ENCODE measurements at regions not wholly inside any gene's neighbourhood (a gene's known extent, or its start where the extent isn't known, plus 50 kb on each side); places are given as distances from the start of the nearest gene placed in this dataset.

DNA sequence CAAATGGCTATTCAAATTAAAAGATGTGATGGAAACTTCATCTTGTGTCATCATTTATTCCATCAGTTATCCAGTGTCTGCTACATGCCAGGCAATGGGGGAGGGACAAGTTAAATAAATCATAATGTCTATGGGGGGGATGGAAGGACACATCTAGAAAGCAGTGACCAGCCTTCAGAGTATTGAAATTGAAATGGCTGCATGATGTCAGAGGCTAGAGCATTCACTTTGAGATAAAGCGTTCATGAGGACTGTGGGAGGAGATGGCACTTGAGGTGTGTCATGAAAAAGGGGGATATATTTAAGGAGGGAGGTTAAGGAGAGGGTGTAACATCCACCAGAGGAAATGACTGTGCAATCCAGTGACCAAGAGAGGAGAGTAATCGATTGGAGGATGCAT, 50.6 kb downstream of the SLIT2 start:
- DNase-seq: no peak

DNA sequence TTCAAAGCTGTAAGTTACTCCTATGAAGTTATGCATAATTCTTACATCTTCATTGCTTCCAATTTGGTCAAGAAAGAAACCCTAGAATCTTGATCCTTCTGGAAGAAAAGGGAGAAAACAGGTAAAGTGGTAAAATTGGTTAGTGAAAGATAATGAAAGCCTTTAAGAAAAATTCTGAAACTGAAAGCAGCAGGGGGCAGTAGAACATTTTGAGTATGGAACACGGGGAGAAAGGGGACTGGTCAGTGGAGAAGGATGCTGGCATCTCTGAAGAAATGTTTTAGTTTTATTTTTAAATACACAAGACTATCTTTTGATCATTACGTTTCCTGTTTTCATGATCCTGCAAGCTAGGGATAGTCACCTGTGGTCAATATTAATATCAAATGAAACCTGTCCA, 54.3 kb downstream of the SLIT2 start:
- no peak for DNase-seq

DNA sequence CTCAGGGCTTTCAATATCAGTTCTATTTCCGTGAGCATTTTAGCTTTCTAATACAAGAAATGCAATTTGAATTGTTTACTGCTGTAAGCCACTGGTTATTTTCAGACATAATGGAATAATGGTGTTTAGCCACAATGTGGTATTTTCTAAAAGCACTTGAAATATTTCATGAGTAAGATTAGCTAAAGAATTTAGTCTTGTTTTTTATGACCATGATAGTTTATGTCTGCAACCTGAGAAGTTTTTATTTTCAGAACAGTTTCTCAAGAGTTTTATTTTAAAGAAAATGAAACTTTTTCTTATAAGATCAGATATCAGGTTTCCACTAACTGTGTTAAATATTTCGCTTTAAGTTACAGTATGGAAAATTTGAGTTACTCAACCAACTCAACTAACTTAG, 60.2 kb downstream of the SLIT2 start:
- DNase-seq: no peak

DNA sequence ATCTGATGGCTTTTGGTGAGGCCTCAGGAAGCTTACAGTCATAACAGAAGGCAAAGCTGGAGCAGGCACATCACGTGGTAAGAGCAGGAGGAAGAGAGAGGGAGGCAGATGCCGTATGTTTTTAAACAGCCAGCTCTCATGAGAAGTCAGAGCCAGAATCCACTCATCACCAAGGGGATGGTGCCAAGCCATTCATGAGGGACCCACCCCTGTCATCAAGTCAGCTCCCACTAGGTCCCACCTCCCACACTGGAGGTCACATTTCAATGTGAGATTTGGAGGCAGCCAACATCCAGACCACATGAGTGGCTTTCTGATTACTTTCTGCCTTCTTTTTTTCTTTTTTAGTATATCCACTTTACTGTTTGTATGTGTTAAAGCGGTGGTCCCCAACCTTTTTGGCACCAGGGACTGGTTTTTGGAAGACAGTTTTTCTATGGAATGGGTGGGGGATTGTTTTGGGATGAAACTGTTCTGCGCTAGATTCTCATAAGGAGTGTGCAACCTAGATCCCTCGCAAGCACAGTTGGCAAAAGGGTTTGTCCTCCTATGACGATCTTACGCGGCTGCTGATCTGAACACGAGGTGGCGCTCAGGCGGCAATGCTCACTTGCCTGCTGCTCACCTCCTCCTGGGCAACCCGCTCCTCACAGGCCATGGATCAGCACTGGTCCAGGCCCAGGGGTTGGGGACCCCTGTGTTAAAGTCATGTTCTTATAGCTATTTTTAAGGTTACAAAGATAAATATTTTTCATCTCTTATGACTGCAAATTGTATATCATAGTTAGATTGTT, 61.7 kb downstream of the SLIT2 start:
- DNase-seq: no peak

DNA sequence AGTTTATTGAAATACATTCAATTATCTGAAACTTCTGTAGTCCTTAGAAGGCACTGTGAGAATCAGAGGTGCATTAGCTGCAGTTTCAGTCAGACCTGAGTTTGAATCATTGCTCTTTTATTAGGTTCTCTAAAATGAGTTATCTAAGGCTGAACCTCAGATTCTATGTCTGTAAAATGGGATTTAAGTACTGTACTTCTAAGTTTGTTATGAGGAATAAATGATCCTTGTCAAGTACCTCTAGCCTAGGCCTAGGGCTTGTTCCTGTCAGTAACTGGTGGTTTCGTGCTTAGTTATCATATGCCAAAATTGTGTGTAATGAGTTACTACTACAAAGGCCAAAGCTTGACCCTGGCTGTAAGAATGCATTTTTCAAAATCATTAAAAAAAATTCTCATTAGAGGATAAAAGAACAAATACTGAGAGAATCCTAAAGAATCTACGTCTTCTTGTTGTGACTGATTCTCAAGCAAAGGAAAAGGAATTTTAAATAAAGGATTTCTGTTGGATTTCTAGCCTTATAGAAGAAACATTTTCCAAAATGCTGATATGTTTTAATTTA, 65.8 kb downstream of the SLIT2 start:
- DNase-seq: no peak

DNA sequence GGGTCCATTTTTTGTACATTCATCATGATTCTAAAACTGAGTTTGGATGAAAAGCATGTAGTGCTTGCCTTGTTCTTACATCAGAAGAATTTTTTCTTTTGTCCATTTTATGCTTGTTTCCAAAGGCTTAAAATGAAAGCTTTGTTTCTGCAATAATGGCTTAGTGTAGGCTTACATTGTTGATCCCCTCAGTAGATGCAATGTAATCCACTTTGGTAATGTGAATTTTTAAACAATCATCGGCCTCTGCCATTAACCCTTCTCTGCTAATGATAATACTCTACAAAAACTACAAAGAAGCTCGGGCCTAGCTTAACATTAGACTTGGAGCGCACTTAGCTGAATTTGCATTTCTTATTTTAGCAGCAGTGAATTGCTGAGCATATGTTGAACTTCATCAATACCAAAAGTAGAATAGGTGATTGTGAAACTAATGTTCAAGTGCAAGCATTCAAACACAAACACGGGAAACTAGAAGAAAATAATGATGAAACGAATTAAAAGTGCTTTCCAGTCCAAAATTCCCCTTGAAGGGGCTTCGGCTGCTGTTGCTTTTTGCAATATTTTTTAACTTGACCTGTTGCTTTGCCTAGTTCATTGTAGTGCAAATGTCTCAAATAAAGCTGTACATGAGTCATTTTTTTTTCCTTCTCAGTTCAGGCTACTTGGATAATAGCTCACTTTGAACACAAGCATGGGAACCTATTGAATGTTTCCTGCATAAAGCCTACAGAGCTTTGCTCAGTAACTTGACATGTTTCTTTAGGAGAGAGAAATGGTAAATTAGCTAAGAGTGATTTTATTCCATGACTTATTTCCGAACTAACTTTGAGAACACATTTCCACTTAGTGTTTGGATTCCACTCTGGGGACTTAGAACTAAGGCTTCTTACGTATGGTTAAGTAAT, 66.5 kb downstream of the SLIT2 start:
- DNase-seq: no peak

DNA sequence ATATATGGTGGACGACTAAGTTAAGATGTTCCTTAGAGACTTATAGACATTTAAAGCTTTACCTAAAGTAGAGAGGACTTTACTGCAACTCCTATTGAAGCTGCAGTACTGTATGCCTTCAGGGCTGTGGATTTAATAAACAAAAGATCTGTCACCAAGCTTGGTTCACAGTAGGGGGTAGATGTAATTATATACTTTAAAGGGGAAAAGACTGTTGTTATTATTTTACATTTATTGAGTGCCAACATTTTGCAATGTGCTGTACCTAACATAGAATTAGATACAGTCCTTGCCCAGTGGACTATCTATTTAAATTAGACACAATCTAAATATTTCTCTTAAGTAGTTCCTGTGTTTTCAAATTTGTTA, 67.2 kb downstream of the SLIT2 start:
- no peak for DNase-seq

DNA sequence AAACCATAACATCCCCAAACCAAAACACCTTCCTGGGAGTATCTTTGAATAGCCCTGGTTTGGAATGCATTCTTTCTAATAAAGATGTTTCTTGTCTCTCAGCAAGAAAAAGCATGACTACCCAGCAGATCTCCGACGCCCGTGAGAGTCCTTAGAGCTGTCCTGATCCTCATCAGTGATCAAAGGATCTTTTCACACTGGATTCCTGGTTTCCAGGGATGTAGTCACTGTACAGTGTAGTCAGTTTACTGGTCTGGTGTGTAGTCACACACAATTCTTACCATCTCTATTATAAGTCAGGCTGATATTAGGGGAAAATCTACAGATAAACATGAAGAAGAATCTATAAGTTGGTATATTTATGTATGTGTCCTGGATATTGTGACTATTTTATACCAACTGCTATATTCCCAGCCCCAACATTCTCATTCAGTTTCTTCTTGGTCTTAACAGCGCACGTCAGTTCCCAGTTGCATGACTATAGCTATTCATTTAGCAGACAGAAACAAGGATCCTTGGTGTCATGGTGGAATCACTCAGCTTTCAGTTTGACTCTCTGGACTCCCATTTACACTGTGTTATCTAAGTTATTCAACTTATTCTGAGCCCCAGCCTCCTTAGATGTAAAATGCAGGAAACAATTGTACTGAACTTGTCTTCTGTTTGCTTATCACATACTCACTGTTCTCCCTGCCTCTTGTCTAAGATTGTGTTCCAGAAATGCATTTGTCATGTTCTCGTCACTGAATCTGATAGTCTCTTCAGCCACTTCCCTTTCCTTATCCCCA, 68.3 kb downstream of the SLIT2 start:
- no peak for DNase-seq

DNA sequence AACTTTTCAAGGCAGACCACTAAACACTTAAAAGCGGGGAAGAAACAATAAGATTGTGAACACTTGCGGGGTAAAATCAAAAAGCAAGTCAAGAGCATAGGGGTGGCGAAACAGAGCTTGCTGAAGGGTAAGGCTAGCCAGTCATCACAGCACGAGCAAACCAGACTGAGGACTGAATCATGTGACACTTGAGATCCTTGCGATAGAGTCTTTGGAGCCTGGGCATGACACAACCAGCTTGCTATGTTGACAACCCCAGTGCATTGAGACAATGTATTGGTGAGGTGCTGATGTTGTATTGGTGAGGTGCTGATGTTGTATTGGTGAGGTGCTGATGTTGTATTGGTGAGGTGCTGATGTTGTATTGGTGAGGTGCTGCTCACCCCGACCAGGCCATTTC, 72.3 kb downstream of the SLIT2 start:
- DNase-seq: no peak

DNA sequence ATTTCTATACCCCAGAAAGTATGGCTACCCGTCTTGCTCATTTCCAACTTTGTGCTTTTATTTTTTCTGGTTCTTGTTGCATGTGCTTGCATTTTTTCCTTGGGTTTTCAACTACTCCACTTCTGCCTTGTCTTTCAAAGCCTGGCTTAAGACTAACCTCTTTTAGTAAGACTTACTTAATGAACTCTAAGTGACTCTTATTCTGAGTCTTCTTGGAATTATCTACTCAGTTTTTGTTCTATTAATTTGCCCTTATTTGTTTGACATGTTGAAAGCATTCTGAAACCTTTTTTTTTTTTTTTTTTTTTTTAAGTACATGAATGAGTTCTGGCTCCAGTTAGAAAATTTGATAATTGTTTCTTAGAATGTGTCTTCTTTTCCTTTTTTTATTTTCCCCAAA, 74.8 kb downstream of the SLIT2 start:
- no peak for DNase-seq

DNA sequence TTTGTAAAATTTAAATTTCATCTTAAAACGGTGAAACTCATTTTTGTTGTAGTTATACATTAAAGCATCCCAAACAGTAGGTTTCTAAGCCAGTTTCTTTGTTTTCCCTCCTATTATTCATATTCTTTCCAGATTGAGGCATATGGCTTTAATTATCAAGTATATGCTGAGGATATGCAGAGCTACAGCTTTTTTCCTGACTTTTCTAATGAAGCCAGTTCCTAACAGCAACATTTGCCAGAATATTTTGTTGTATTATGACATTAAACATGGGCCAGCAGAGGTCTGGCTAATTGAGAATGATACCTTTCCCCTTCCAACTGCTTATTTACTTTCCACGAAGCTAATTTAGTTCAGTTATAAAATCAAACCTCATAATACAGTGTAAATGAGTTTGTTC, 75.3 kb downstream of the SLIT2 start:
- DNase-seq: no peak

DNA sequence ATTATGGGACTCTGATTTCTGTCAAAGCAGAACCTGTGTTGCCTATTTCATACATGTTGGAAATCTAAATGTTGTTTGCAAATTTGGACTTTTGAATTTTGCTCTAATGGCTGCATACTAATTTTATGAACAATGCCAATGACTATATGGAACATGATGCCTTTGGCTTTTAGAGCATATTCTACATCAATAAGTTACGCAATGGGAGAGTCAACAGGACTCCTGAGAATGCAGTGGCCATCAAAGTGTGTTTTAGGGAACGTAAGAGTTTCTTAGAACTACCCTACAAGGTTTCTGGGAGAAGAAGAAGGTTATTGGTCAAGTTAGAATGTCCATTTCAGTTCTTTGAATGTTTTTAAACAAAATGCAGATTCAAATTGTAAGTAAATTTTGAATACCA, 76.1 kb downstream of the SLIT2 start:
- DNase-seq: no peak

DNA sequence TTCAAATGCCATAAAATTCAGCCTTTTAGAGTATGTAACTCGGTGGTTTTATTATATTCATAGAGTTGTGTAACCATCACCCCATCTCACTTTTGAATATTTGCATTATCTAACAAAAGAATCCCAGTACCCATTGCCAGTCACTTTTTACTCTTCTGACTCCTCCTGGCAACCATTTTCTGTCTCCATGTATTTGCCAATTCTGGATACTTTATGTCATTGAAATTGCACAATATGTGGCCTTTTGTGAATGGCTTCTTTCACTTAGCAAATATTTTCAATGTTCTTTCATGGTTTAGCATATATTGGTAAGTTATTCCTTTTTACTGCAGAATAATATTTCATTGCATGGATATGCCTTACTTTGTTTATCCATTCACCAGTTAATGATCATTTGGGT, 79.9 kb downstream of the SLIT2 start:
- no peak for DNase-seq

DNA sequence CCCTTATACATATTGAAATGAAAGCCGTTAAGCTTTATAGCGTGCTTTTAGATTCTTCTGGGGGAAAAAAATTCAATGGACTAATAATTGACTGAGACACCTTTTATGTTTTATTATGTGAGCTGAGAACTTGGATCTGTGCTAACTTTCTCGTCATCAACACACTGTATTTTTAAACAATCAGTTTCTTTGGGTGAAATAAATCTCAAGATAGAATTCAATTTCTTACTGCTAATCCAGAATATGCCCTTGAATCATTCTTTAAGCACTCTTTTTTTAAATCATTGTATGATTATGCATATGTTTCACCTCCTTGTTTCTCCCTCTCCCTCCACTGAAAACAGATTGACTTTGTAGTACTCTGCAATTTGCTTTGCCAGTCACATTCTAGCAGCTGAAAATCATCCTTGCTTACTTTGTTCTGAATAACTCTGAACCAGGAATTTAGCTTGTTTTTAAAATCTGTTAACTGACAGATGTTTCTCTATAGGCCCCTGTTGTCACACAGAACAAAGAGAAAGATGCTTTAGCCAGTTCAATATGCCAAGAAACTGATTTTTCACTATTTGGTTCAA, 81.5 kb downstream of the SLIT2 start:
- no peak for DNase-seq

DNA sequence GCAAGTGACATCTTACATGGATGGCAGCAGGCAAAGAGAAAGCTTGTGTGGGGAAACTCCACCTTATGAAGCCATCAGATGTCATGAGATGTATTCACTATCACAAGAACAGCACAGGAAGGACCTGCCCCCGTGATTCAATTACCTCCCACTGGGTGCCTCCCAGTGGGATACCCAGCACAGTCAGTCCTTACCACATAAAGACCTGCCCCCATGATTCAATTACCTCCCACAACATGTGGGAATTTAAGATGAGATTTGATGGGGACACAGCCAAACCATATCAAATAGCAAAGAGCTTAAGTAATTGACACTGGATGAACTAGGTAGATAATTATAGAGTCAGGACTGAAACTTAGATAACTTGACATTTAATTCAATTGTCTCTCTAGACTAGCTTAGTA, 85.6 kb downstream of the SLIT2 start:
- no peak for DNase-seq

DNA sequence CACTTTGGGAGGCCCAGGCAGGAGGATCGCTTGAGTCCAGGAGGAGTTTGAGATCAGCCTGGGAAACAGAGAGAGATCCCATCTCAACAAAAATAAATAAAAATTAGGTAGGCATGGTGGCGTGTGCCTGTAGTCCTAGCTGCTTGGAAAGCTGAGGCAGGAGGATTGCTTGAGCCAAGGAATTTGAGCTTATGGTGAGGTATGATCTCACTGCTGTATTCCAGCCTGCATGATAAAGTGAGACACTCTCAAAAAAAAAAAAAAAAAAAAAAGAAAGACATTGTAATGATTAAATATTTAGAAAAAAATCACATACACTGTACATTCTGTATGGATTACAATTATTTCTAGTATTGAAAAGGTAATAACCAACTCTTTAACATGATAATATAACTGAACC, 87.1 kb downstream of the SLIT2 start:
- no peak for DNase-seq

DNA sequence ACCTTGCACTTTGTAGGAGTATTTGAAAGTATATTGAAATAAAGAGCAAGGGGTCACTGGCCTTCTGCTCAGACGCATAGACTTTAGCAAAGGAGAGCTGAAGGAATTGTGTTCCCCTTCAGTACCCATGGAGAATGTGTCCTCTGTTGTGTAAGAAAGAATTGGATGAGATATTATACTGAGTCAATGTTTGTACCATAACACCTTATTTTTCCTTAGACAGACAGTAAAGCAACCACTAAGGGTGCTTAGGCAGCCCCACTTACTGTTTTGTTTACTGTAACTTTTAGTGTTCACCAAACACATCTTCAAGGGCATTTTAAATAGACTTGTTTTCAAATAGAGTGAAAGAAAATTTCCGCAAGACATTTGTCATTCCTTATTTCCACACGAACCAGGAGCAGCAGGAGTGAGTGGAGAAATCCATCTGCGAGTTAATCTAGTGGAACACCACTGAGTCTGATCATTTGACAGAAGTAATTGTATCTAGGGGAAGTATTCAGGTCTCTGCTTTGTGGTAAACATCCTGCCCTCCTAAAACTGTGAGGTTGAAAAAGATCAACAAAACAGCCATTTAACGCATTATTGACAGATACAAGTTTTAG, 89.5 kb downstream of the SLIT2 start:
- DNase-seq: no peak

DNA sequence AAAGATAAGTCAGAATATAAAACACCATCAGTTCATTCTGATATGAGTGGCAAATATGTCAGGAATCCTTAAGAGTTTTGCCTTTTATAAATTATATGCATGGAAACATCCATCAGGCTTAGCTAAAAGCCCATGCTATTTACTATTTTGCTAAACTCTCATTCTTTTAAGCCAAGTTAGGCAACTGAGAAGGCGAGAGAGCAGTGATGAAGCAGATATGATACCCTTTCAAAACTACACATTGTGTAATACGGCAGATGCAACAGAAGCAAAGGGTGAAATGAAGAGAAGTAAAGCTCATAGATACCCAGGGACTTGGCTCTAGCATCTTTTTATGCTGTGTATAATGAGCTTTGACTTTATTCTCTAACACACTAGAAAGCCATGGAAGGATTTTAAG, 95.8 kb downstream of the SLIT2 start:
- no peak for DNase-seq

DNA sequence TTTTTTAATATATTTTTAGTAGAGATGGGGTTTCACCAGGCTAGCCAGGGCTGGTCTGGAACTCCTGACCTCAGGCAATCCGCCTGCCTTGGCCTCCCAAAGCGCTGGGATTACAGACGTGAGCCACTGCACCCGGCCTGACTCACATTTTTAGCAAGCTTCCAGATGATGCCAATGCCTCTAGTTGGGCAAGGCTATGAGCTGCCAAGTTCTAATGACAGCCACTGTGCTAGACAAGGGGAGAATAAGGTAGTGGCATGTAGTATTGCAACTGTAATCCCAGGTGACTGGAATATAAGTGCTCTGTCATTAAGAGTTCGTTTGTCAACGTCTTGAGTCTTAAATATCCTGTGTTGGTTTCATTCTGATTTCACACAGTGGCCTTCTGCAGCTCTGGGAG, 96.7 kb downstream of the SLIT2 start:
- DNase-seq: no peak

DNA sequence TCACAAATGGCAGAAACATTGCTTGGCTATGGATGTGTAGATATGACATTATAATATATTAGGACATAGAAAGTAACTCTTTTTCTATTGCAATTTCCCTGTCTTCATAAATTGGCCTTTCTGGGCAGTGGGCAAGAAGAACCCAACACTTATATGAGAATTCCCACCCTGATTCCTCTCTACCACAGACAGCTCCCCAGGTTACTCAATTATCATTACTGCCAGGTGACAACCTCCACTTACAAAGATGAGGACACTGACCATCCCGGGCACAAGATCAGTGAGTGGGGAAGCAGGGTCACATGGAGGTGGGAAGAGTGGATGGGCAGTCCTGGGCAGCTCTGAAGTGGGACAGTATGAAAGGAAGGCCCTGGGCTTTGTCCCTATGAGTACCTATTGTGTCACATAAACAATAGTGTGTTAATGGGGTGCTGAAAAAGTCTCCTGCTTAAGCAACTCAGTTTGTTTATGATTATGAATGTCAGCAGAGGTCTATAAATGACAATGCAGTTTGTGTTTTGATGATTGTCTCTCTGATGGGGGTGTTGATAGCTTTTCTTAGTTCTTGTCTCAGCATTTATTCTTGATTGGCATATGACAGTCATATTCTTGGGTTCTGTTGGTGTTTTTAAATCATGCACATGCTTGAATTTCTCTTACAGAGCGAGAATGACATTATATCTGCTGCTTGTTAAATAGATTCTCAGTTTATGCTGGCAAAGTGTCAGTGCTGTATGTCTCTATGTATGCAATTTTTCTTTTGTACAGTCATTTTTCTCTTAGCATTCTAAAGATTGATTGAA, 99.9 kb downstream of the SLIT2 start:
- DNase-seq: no peak

DNA sequence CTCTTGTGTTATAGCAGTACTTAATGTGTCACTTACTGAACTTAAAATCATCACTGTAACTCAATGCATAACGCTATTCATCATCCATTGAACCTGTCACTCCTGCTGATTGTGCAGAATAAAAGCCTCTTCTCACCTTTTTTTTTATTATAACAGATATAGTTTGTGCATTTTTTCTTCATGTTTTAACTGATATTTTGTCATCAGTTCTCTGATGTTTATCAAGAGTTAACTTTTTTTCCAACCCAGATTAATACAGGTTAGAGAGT, 100.4 kb downstream of the SLIT2 start:
- DNase-seq: no peak

DNA sequence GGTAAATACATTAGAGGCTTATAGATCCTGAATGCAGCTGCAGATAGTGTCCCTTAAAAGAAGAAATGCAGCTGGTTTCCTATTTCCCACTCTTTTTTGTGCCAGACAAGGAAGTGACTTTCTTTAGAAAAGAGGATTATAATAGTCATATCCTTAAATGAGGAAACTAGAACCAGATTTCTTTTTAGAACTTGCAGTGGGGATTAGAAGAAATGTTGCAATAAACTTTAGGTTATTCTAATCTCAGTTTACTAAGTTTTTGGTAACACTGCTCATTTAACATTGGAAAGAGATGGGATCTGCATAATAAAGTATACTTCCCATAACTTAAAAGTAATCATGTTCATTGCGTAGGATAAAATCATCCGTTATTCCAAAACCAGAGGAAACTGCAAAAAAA, 101.9 kb downstream of the SLIT2 start:
- DNase-seq: no peak
